ENCODE measurements at regions not wholly inside any gene's neighbourhood (a gene's known extent, or its start where the extent isn't known, plus 50 kb on each side); places are given as distances from the start of the nearest gene placed in this dataset.

DNA sequence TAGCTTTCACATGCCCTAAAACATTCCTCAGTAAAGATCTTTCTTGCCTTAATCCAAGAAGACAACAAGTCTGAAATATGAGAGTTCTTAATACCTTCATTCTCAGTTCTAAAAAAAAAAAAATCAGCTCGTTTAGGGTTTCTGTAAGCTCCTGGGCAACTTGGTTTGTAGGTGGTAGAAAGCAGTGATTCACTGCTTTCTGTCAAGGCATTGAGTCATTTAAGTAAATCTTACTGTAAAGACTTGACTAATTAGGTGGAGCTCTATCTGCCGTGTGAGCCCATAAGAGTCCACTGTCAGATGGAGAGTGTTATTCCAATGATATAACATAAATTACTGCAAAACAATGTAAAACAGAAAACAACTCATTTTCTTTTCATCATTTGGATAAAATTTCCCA is 56.1 kb upstream of the MAST4 start:
- Histone ChIP-seq H3K9me2 (0 out of 2 replicates have a peak, but pooled peaks cover 3% of the 10 kb centered on the region), H4K20me1 (ENCODE audit: insufficient read depth) (no peaks in the 10 kb centered on the region), H3K9ac (no peak overlapping the region), H3K4me2 (no peak overlapping the region), H3K4me3 (ENCODE audit: low read depth in 2 of 2, low read length in 1 of 2) (no peak overlapping the region), H3K9me3 (no peaks in the 10 kb centered on the region), H3K36me3 (replicated peaks in 1 of 2; ENCODE audit: control insufficient read depth in 1 of 2, insufficient read depth in 2 of 2, low read length in 1 of 2) (no peaks in the 10 kb centered on the region), H3K4me1 (ENCODE audit: control insufficient read depth in 1 of 2, insufficient read depth in 2 of 2, low read depth in 1 of 2, low read length in 1 of 2) (no peaks in the 10 kb centered on the region), H2AFZ (ENCODE audit: low read depth) (no peak overlapping the region), H3K79me2 (ENCODE audit: insufficient read depth) (no peaks in the 10 kb centered on the region), H3K27me3 (ENCODE audit: insufficient read depth) (no peaks in the 10 kb centered on the region), H3K27ac (ENCODE audit: low read depth in 2 of 2, low read length in 1 of 2) (no peak overlapping the region), H3F3A (replicated peaks; ENCODE audit: insufficient read depth) (no peaks in the 10 kb centered on the region)
- WGBS (ENCODE audit: low lambda C conversion rate), result 35% methylated on average over 2 of the region's 2 CpGs
- ChIA-PET CTCF (interaction anchor here (0.8 to 1.7 kb wide), 2 partner anchors 232 to 234 kb away, joined by 3 to 5 read pairs; no protein-coding TSS in a partner anchor), POLR2A (no interaction called here)
- no peak for DNase-seq
- TF ChIP-seq MEF2A (IDR thresholded peaks at IDR 0.05; ENCODE audit: borderline replicate concordance, low read depth) (no peak), GABPA (IDR thresholded peaks at IDR 0.05; ENCODE audit: low read depth) (no peak), JUND (IDR thresholded peaks at IDR 0.05) (no peak), FOXM1 (IDR thresholded peaks at IDR 0.05; ENCODE audit: low read depth) (no peak), SIN3A (IDR thresholded peaks at IDR 0.05; ENCODE audit: borderline replicate concordance, low read depth, low read length) (no peak), FOXJ3 (CRISPR knock-in tag; IDR thresholded peaks at IDR 0.05) (no peak)

DNA sequence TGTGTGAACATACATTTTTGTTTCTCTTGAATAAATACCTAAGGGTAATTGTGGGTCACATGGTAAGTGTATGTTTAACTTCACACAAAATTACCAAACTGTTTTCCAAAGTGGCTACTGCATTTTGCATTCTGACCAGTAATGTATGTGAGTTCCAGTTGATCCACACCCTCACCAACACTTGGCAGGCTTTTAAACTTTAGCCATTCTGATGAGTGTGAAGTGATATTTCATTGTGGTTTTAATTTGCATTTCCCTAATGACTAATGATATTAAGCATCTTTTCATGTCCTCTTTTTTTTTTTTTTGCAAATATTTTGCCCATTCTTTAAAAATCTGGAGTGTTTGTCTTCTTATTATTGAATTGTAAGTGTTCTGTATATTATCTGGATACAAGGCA is 53.5 kb upstream of the MAST4 start:
- Histone ChIP-seq H4K20me1 (ENCODE audit: insufficient read depth) (no peaks in the 10 kb centered on the region), H3K9me2 (peaks cover 3% of the 10 kb centered on the region; the same call in 1 of the 2 replicates), H2AFZ (ENCODE audit: low read depth) (no peak overlapping the region), H3K79me2 (ENCODE audit: insufficient read depth) (no peaks in the 10 kb centered on the region), H3K9ac (no peak overlapping the region), H3K27me3 (ENCODE audit: insufficient read depth) (no peaks in the 10 kb centered on the region), H3K4me1 (ENCODE audit: control insufficient read depth in 1 of 2, insufficient read depth in 2 of 2, low read depth in 1 of 2, low read length in 1 of 2) (no peaks in the 10 kb centered on the region), H3K4me3 (ENCODE audit: low read depth in 2 of 2, low read length in 1 of 2) (no peak overlapping the region; a peak in 1 of 4 replicates), H3K36me3 (replicated peaks in 1 of 2; ENCODE audit: control insufficient read depth in 1 of 2, insufficient read depth in 2 of 2, low read length in 1 of 2) (no peaks in the 10 kb centered on the region), H3K9me3 (0 out of 2 replicates have a peak, but pooled peaks cover 3% of the 10 kb centered on the region), H3K27ac (ENCODE audit: low read depth in 2 of 2, low read length in 1 of 2) (no peak overlapping the region), H3F3A (replicated peaks; ENCODE audit: insufficient read depth) (peaks cover 4% of the 10 kb centered on the region), H3K4me2 (no peak overlapping the region)
- POLR2A ChIA-PET, result no interaction called here
- no peak for DNase-seq
- CTCF ChIA-PET, result no interaction called here
- TF ChIP-seq CHD2 (IDR thresholded peaks at IDR 0.05; ENCODE audit: low read length, partially characterized antibody), result no peak
- no peak for TF ChIP-seq NRF1 (IDR thresholded peaks at IDR 0.05; ENCODE audit: low read depth, low read length)
- TF ChIP-seq, protein P1, sequence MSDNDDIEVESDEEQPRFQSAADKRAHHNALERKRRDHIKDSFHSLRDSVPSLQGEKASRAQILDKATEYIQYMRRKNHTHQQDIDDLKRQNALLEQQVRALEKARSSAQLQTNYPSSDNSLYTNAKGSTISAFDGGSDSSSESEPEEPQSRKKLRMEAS (IDR thresholded peaks at IDR 0.05; ENCODE audit: low read depth), result no peak
- no peak for TF ChIP-seq TEAD4 (IDR thresholded peaks at IDR 0.05; ENCODE audit: borderline replicate concordance, insufficient read depth)
- TF ChIP-seq RXRA (IDR thresholded peaks at IDR 0.05; ENCODE audit: borderline replicate concordance, low read depth), result no peak
- TF ChIP-seq SIN3A (IDR thresholded peaks at IDR 0.05; ENCODE audit: borderline replicate concordance, low read depth, low read length), result no peak
- TF ChIP-seq, protein P2, sequence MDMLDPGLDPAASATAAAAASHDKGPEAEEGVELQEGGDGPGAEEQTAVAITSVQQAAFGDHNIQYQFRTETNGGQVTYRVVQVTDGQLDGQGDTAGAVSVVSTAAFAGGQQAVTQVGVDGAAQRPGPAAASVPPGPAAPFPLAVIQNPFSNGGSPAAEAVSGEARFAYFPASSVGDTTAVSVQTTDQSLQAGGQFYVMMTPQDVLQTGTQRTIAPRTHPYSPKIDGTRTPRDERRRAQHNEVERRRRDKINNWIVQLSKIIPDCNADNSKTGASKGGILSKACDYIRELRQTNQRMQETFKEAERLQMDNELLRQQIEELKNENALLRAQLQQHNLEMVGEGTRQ (IDR thresholded peaks at IDR 0.05; ENCODE audit: borderline replicate concordance, low read depth, low read length), result no peak
- TF ChIP-seq EP300 (IDR thresholded peaks at IDR 0.05; ENCODE audit: borderline replicate concordance in 1 of 2, low read depth in 1 of 2, low read length in 1 of 2), result no peak
- TF ChIP-seq GABPA (IDR thresholded peaks at IDR 0.05; ENCODE audit: low read depth), result no peak
- no peak for TF ChIP-seq SMC3 (IDR thresholded peaks at IDR 0.05; ENCODE audit: low read depth, low read length)
- TF ChIP-seq, protein P3, sequence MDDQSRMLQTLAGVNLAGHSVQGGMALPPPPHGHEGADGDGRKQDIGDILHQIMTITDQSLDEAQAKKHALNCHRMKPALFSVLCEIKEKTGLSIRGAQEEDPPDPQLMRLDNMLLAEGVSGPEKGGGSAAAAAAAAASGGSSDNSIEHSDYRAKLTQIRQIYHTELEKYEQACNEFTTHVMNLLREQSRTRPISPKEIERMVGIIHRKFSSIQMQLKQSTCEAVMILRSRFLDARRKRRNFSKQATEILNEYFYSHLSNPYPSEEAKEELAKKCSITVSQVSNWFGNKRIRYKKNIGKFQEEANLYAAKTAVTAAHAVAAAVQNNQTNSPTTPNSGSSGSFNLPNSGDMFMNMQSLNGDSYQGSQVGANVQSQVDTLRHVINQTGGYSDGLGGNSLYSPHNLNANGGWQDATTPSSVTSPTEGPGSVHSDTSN (IDR thresholded peaks at IDR 0.05), result no peak
- TF ChIP-seq JUND (IDR thresholded peaks at IDR 0.05), result no peak
- no peak for TF ChIP-seq EZH2phosphoT487 (IDR thresholded peaks at IDR 0.05; ENCODE audit: borderline replicate concordance, low read depth)
- TF ChIP-seq NFIC (IDR thresholded peaks at IDR 0.05; ENCODE audit: borderline replicate concordance), result no peak
- TF ChIP-seq, protein P4, sequence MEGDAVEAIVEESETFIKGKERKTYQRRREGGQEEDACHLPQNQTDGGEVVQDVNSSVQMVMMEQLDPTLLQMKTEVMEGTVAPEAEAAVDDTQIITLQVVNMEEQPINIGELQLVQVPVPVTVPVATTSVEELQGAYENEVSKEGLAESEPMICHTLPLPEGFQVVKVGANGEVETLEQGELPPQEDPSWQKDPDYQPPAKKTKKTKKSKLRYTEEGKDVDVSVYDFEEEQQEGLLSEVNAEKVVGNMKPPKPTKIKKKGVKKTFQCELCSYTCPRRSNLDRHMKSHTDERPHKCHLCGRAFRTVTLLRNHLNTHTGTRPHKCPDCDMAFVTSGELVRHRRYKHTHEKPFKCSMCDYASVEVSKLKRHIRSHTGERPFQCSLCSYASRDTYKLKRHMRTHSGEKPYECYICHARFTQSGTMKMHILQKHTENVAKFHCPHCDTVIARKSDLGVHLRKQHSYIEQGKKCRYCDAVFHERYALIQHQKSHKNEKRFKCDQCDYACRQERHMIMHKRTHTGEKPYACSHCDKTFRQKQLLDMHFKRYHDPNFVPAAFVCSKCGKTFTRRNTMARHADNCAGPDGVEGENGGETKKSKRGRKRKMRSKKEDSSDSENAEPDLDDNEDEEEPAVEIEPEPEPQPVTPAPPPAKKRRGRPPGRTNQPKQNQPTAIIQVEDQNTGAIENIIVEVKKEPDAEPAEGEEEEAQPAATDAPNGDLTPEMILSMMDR (IDR thresholded peaks at IDR 0.05), result no peak
- TF ChIP-seq, protein P5, sequence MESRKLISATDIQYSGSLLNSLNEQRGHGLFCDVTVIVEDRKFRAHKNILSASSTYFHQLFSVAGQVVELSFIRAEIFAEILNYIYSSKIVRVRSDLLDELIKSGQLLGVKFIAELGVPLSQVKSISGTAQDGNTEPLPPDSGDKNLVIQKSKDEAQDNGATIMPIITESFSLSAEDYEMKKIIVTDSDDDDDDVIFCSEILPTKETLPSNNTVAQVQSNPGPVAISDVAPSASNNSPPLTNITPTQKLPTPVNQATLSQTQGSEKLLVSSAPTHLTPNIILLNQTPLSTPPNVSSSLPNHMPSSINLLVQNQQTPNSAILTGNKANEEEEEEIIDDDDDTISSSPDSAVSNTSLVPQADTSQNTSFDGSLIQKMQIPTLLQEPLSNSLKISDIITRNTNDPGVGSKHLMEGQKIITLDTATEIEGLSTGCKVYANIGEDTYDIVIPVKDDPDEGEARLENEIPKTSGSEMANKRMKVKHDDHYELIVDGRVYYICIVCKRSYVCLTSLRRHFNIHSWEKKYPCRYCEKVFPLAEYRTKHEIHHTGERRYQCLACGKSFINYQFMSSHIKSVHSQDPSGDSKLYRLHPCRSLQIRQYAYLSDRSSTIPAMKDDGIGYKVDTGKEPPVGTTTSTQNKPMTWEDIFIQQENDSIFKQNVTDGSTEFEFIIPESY (IDR thresholded peaks at IDR 0.05; ENCODE audit: borderline replicate concordance, low read depth), result no peak
- TF ChIP-seq RCOR1 (IDR thresholded peaks at IDR 0.05; ENCODE audit: low read length), result no peak
